Activated naive CD4-positive, alpha-beta T cell treated with anti-CD3 and anti-CD28 coated beads, Interleukin-2, amount 50 U/mL, for 24 hours (primary cell): ENCODE measurements at regions not wholly inside any gene's neighbourhood (a gene's known extent, or its start where the extent isn't known, plus 50 kb on each side); places are given as distances from the start of the nearest gene placed in this dataset.

Source experiments
- H3K27ac Mint-ChIP-seq: one replicate; pipeline ENCODE4 v1.8.0; 2021; ENCODE audit warnings: mild to moderate bottlenecking, mixed read lengths
- H3K27me3 Mint-ChIP-seq: one replicate; pipeline ENCODE4 v1.8.0; 2021; ENCODE audit warnings: mixed read lengths
- H3K36me3 Mint-ChIP-seq: one replicate; pipeline ENCODE4 v1.8.0; 2021; ENCODE audit warnings: mixed read lengths
- H3K4me1 Mint-ChIP-seq: one replicate; pipeline ENCODE4 v1.8.0; 2021; ENCODE audit warnings: mixed read lengths
- H3K4me3 Mint-ChIP-seq: one replicate; pipeline ENCODE4 v1.8.0; 2021; ENCODE audit warnings: mild to moderate bottlenecking, mixed read lengths
- H3K9me3 Mint-ChIP-seq: one replicate; pipeline ENCODE4 v1.8.0; 2021; ENCODE audit warnings: mixed read lengths

GRCh38 chr1:98813738-98814309 lies 152.3 kb downstream of the SNX7 start:
- Mint-ChIP-seq H3K9me3 (peaks cover 11% of the 10 kb centered on the region), H3K27ac (peak overlapping the region; percentile 67), H3K36me3 (peaks cover 3% of the 10 kb centered on the region), H3K4me1 (peaks cover 23% of the 10 kb centered on the region), H3K4me3 (peak overlapping the region; percentile 16), H3K27me3 (no peaks in the 10 kb centered on the region)

GRCh38 chr1:98817821-98818220 lies 156.3 kb downstream of the SNX7 start:
- H3K27me3 Mint-ChIP-seq: no peaks in the 10 kb centered on the region
- peaks cover 23% of the 10 kb centered on the region for H3K4me1 Mint-ChIP-seq
- H3K36me3 Mint-ChIP-seq: no peaks in the 10 kb centered on the region
- H3K27ac Mint-ChIP-seq: no peak overlapping the region
- peaks cover 11% of the 10 kb centered on the region for H3K9me3 Mint-ChIP-seq
- no peak overlapping the region for H3K4me3 Mint-ChIP-seq

GRCh38 chr1:98821379-98821778 lies 159.9 kb downstream of the SNX7 start:
- Mint-ChIP-seq H3K27me3 (no peaks in the 10 kb centered on the region), H3K4me1 (no peaks in the 10 kb centered on the region), H3K9me3 (peaks cover 11% of the 10 kb centered on the region), H3K36me3 (no peaks in the 10 kb centered on the region), H3K4me3 (no peak overlapping the region), H3K27ac (no peak overlapping the region)

- H3K27me3 Mint-ChIP-seq: no peaks in the 10 kb centered on the region
- no peaks in the 10 kb centered on the region for H3K4me1 Mint-ChIP-seq
- no peak overlapping the region for H3K27ac Mint-ChIP-seq
- H3K4me3 Mint-ChIP-seq: no peak overlapping the region
- H3K9me3 Mint-ChIP-seq: peaks cover 11% of the 10 kb centered on the region
- H3K36me3 Mint-ChIP-seq: peaks cover under 1% of the 10 kb centered on the region
Measured at GRCh38 chr1:98824736-98825135, 163.2 kb downstream of the SNX7 start.

- no peak overlapping the region for H3K27ac Mint-ChIP-seq
- no peaks in the 10 kb centered on the region for H3K4me1 Mint-ChIP-seq
- H3K4me3 Mint-ChIP-seq: no peak overlapping the region
- H3K27me3 Mint-ChIP-seq: no peaks in the 10 kb centered on the region
- H3K36me3 Mint-ChIP-seq: peaks cover 6% of the 10 kb centered on the region
- H3K9me3 Mint-ChIP-seq: peaks cover 10% of the 10 kb centered on the region
Measured at GRCh38 chr1:98827041-98827440, 165.5 kb downstream of the SNX7 start.

- Mint-ChIP-seq H3K36me3 (peaks cover 3% of the 10 kb centered on the region), H3K27ac (no peak overlapping the region), H3K9me3 (peaks cover 9% of the 10 kb centered on the region), H3K4me3 (no peak overlapping the region), H3K4me1 (peaks cover 20% of the 10 kb centered on the region), H3K27me3 (no peaks in the 10 kb centered on the region)
Measured at GRCh38 chr1:98839840-98840239, 164.8 kb downstream of the PLPPR5 start.
